ENCODE measurements at regions not wholly inside any gene's neighbourhood (a gene's known extent, or its start where the extent isn't known, plus 50 kb on each side); places are given as distances from the start of the nearest gene placed in this dataset.

GRCh38 chr4:140251571-140251970, 97.6 kb upstream of the MAML3 start:
- TF ChIP-seq CTCF (IDR thresholded peaks at IDR 0.05; ENCODE audit: low read depth, low read length, missing control alignments): no peak
- DNase-seq (ENCODE audit: low read depth): no peak
- no peak overlapping the region for H3K4me3 ChIP-seq (ENCODE audit: low read depth, low read length)

GRCh38 chr4:140250989-140251552, 97.1 kb upstream of the MAML3 start:
- no peak for DNase-seq (ENCODE audit: low read depth)
- H3K4me3 ChIP-seq (ENCODE audit: low read depth, low read length): no peak overlapping the region
- no peak for TF ChIP-seq CTCF (IDR thresholded peaks at IDR 0.05; ENCODE audit: low read depth, low read length, missing control alignments)

- no peak overlapping the region for H3K4me3 ChIP-seq (ENCODE audit: low read depth, low read length)
- no peak for DNase-seq (ENCODE audit: low read depth)
- TF ChIP-seq CTCF (IDR thresholded peaks at IDR 0.05; ENCODE audit: low read depth, low read length, missing control alignments): no peak
Measured at GRCh38 chr4:140249351-140249750, 95.4 kb upstream of the MAML3 start.

GRCh38 chr4:140247237-140247636, 93.3 kb upstream of the MAML3 start:
- DNase-seq (ENCODE audit: low read depth): no peak
- no peak for TF ChIP-seq CTCF (IDR thresholded peaks at IDR 0.05; ENCODE audit: low read depth, low read length, missing control alignments)
- H3K4me3 ChIP-seq (ENCODE audit: low read depth, low read length): no peak overlapping the region

- no peak for TF ChIP-seq CTCF (IDR thresholded peaks at IDR 0.05; ENCODE audit: low read depth, low read length, missing control alignments)
- no peak overlapping the region for H3K4me3 ChIP-seq (ENCODE audit: low read depth, low read length)
- DNase-seq (ENCODE audit: low read depth): no peak
Measured at GRCh38 chr4:140246216-140246615, 92.2 kb upstream of the MAML3 start.

- no peak overlapping the region for H3K4me3 ChIP-seq (ENCODE audit: low read depth, low read length)
- no peak for DNase-seq (ENCODE audit: low read depth)
- no peak for TF ChIP-seq CTCF (IDR thresholded peaks at IDR 0.05; ENCODE audit: low read depth, low read length, missing control alignments)
Measured at GRCh38 chr4:140244328-140244727, 90.3 kb upstream of the MAML3 start.

- H3K4me3 ChIP-seq (ENCODE audit: low read depth, low read length): no peak overlapping the region
- peak; percentile 2 for DNase-seq (ENCODE audit: low read depth)
Measured at GRCh38 chr4:140243278-140243753, 89.3 kb upstream of the MAML3 start.

More at GRCh38 chr4:140243278-140243753, 89.3 kb upstream of the MAML3 start:
- no peak for TF ChIP-seq CTCF (IDR thresholded peaks at IDR 0.05; ENCODE audit: low read depth, low read length, missing control alignments)

Measured in GM12864 (cell line).